K562 (cell line): ENCODE measurements at regions not wholly inside any gene's neighbourhood (a gene's known extent, or its start where the extent isn't known, plus 50 kb on each side); places are given as distances from the start of the nearest gene placed in this dataset.

Source experiments
- ATAC-seq: fragments of 200-7000 bp; cut with Tn5 transposase; 3 replicates; pipeline ENCODE4 v1.9.1; 2020; ENCODE audit warnings: moderate library complexity
- BruUV-seq: library from RNA; stranded (reverse); fragments of 400-500 nt; replicated peaks from 2 replicates; lab custom pipeline; 2021; lab: Mats Ljungman, UMichigan
- CTCF ChIA-PET: fragments of 300-600 bp; formaldehyde crosslinking; extraction: SDS; loops from one replicate; lab custom pipeline; 2021; ENCODE audit warnings: low intra/inter-chr PET ratio; lab: Yijun Ruan, JAX
- POLR2A ChIA-PET: fragments of 300-600, 350-650 bp; sonication (Branson Sonifier 250); formaldehyde crosslinking; extraction: SDS; loops from one replicate; lab custom pipeline; 2021; ENCODE audit warnings: antibody characterized with exemption, inconsistent platforms; lab: Yijun Ruan, JAX
- DNase-seq, 4 experiments: peaks; one replicate each; pipeline versions ENCODE4 v3.0.0 to v3.0.0-alpha.2; 2011 to 2018; ENCODE audit warnings: low spot score in 3 of 4, mixed read lengths in 3 of 4; ENCODE audit errors: extremely low read depth in 1 of 4
- FAIRE-seq: peaks from 2 replicates; lab custom pipeline; 2011; peaks lifted over from hg19 to GRCh38; lab: Jason Lieb, UNC
- H2AFZ ChIP-seq: 2 replicates; pipeline ENCODE4 v1.6.0; 2011; ENCODE audit warnings: low read depth, low read length, control low read depth, inconsistent platforms
- H3K27ac ChIP-seq: fragments of 200-600 bp; 3 replicates; pipeline ENCODE4 v1.8.0; 2011; ENCODE audit warnings: low read depth, mild to moderate bottlenecking, control low read depth, inconsistent platforms, low read length, moderate library complexity, mixed read lengths; ENCODE audit errors: extremely low read depth
- H3K27me3 ChIP-seq, 2 experiments: fragments of 300-600 bp in 1 of 2; 2 replicates in 1 of 2; 3 replicates in 1 of 2; pipeline versions ENCODE4 v1.6.0 to v1.8.0; 2011; ENCODE audit warnings: inconsistent platforms in 2 of 2, low read length in 2 of 2, mild to moderate bottlenecking in 1 of 2, mixed read lengths in 1 of 2, moderate library complexity in 1 of 2; ENCODE audit not compliant: control insufficient read depth in 2 of 2, insufficient read depth in 2 of 2
- H3K36me3 ChIP-seq: fragments of 300-600 bp; 3 replicates; pipeline ENCODE4 v1.8.0; 2011; ENCODE audit warnings: mild to moderate bottlenecking, low read length, inconsistent platforms; ENCODE audit not compliant: control insufficient read depth, insufficient read depth
- H3K4me1 ChIP-seq, 2 experiments: fragments of 200-600 bp in 1 of 2; replicated peaks in 1 of 2; 2 replicates in 1 of 2; 3 replicates in 1 of 2; pipeline versions ENCODE4 v1.5.1 to v1.8.0; 2011; ENCODE audit warnings: inconsistent platforms in 2 of 2, low read length in 2 of 2, mild to moderate bottlenecking in 1 of 2, mixed read lengths in 1 of 2, moderate library complexity in 1 of 2; ENCODE audit not compliant: control insufficient read depth in 2 of 2, insufficient read depth in 2 of 2
- H3K4me2 ChIP-seq: 2 replicates; pipeline ENCODE4 v1.6.1; 2011; ENCODE audit warnings: low read length, control low read depth, inconsistent platforms, mixed read lengths; ENCODE audit not compliant: insufficient read depth
- H3K4me3 ChIP-seq: fragments of 200-600 bp; sonication (generic), shearing (Covaris generic); 2 replicates; pipeline ENCODE4 v1.5.1; 2016; ENCODE audit warnings: control low read depth, inconsistent platforms
- H3K79me2 ChIP-seq: fragments of 200-600 bp; 3 replicates; pipeline ENCODE4 v1.8.0; 2011; ENCODE audit warnings: low read length, inconsistent platforms; ENCODE audit not compliant: control insufficient read depth, insufficient read depth
- H3K9ac ChIP-seq, 2 experiments: 2 replicates each; pipeline versions ENCODE4 v1.6.0 to v1.6.1; 2011; ENCODE audit warnings: low read depth in 2 of 2, low read length in 2 of 2, control low read depth in 1 of 2, inconsistent platforms in 1 of 2, mild to moderate bottlenecking in 1 of 2, mixed read lengths in 1 of 2; ENCODE audit not compliant: insufficient read depth in 1 of 2
- H3K9me1 ChIP-seq: one replicate; pipeline ENCODE4 v1.6.0; 2011; ENCODE audit warnings: inconsistent platforms, mild to moderate bottlenecking, low read length, moderate library complexity; ENCODE audit not compliant: control insufficient read depth, insufficient read depth
- H3K9me3 ChIP-seq: replicated peaks from 2 replicates; pipeline ENCODE4 v1.5.1; 2011; ENCODE audit warnings: low read depth, low read length, inconsistent platforms; ENCODE audit not compliant: control insufficient read depth, insufficient read depth
- H4K20me1 ChIP-seq: replicated peaks from 2 replicates; pipeline ENCODE4 v1.6.1; 2011; ENCODE audit warnings: low read length, inconsistent platforms, mixed read lengths; ENCODE audit not compliant: control insufficient read depth, insufficient read depth
- CBFB ChIP-seq: sonication (generic); formaldehyde crosslinking; IDR thresholded peaks from 2 replicates; pipeline ENCODE4 v1.4.0; 2020; ENCODE audit warnings: mild to moderate bottlenecking, missing genetic modification reagents
- HCFC1 ChIP-seq: IDR thresholded peaks from 2 replicates; pipeline ENCODE4 v1.6.1; 2012; ENCODE audit warnings: low read depth, low read length, improper control_type of control experiment
- HDAC3 ChIP-seq: fragments of 450-650 bp; IDR thresholded peaks from 2 replicates; pipeline ENCODE4 v1.6.1; 2018; ENCODE audit warnings: borderline replicate concordance, mild to moderate bottlenecking, moderate library complexity; ENCODE audit not compliant: partially characterized antibody
- NRF1 ChIP-seq, 2 experiments: fragments of 450-650 bp; IDR thresholded peaks in 1 of 2; conservative IDR thresholded peaks in 1 of 2; 2 replicates each; pipeline ENCODE4 v1.6.1; 2014; ENCODE audit warnings: mild to moderate bottlenecking in 2 of 2
- RUNX1 ChIP-seq: sonication (generic); IDR thresholded peaks from 2 replicates; pipeline ENCODE4 v1.6.1; 2016; ENCODE audit warnings: antibody characterized with exemption, low read depth
- U2AF2 ChIP-seq: fragments of 200-400 bp; formaldehyde crosslinking; optimal IDR thresholded peaks from 2 replicates; pipeline ENCODE3; 2017; ENCODE audit warnings: low read depth, mild to moderate bottlenecking, low read length
- XRCC4 ChIP-seq: IDR thresholded peaks from one replicate; pipeline ENCODE4 v1.6.1; 2011; ENCODE audit not compliant: insufficient read depth, insufficient read length; ENCODE audit errors: extremely low read depth
- ZNF134 ChIP-seq: fragments of 250-450 bp; sonication (Bioruptor Pico); conservative IDR thresholded peaks from 2 replicates; pipeline ENCODE4 v1.4.0; 2020
- ZNF280A ChIP-seq: fragments of 450-650 bp; IDR thresholded peaks from 2 replicates; pipeline ENCODE4 v1.6.1; 2018; ENCODE audit warnings: mild to moderate bottlenecking, low read depth; ENCODE audit not compliant: partially characterized antibody
- WGBS: fragments of 100-300 bp; shearing (Covaris generic); methylation state at CpG from one replicate; pipeline ENCODE4 v1.1.6; 2016; ENCODE audit warnings: low coverage, mixed read lengths; ENCODE audit not compliant: insufficient coverage; ENCODE audit errors: missing lambda C conversion rate; 5-methylcytosine and 5-hydroxymethylcytosine counted together
- in situ Hi-C: fragments of 300-500 bp; cut with MboI; formaldehyde crosslinking; loops from 4 replicates; pipeline ENCODE4 v1.15.0; 2018; ENCODE audit warnings: inconsistent platforms, mixed read lengths
- intact Hi-C: fragments of 100-400 bp; cut with micrococcal nuclease; formaldehyde crosslinking; loops from 2 replicates; pipeline ENCODE4 v1.14.2; 2022
- TF ChIP-seq, protein P1 (sequence below): fragments of 250-450 bp; sonication (Bioruptor Pico); IDR thresholded peaks from 2 replicates; pipeline ENCODE4 v1.5.0; 2021

GRCh38 chr10:117734731-117735405 is 192.3 kb downstream of the EMX2 start:
- H2AFZ ChIP-seq, result no peak overlapping the region
- CTCF ChIA-PET, result no interaction called here
- ATAC-seq (no peak), DNase-seq (no peak), FAIRE-seq (no peak)
- H3K9me3 ChIP-seq, result no peaks in the 10 kb centered on the region
- no peak overlapping the region for H3K4me2 ChIP-seq
- intact Hi-C loops (no loop called here), in situ Hi-C loops (no loop called here)
- BruUV-seq, result no TSS peak
- no peaks in the 10 kb centered on the region for H4K20me1 ChIP-seq
- TF ChIP-seq CBFB (CRISPR knock-in tag) (no peak), NRF1 (conservative IDR thresholded peaks at IDR 0.05 in 1 of 2, IDR thresholded peaks at IDR 0.05 in 1 of 2) (no peak), ZNF134 (CRISPR knock-in tag) (no peak), XRCC4 (no peak), HCFC1 (no peak), ZNF280A (no peak), RUNX1 (no peak), HDAC3 (no peak), U2AF2 (no peak)
- TF ChIP-seq, protein P1, sequence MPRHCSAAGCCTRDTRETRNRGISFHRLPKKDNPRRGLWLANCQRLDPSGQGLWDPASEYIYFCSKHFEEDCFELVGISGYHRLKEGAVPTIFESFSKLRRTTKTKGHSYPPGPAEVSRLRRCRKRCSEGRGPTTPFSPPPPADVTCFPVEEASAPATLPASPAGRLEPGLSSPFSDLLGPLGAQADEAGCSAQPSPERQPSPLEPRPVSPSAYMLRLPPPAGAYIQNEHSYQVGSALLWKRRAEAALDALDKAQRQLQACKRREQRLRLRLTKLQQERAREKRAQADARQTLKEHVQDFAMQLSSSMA (CRISPR knock-in tag), result no peak
- no peaks in the 10 kb centered on the region for H3K9me1 ChIP-seq
- H3K36me3 ChIP-seq, result no peaks in the 10 kb centered on the region
- no peaks in the 10 kb centered on the region for H3K4me1 ChIP-seq
- no peaks in the 10 kb centered on the region for H3K79me2 ChIP-seq
- 10% methylated on average over 11 of the region's 48 CpGs for WGBS
- H3K4me3 ChIP-seq, result no peak overlapping the region
- H3K9ac ChIP-seq, result no peak overlapping the region
- peaks cover 0 to 20% of the 10 kb centered on the region in 2 experiments; a peak in 3 of 5 replicates for H3K27me3 ChIP-seq
- H3K27ac ChIP-seq, result no peak overlapping the region
- POLR2A ChIA-PET, result no interaction called here
